Keratinocyte (primary cell): ENCODE measurements at regions not wholly inside any gene's neighbourhood (a gene's known extent, or its start where the extent isn't known, plus 50 kb on each side); places are given as distances from the start of the nearest gene placed in this dataset.
"Not testable (repeated sequence)": the region's sequence is repeated elsewhere in the genome, so short reads cannot be mapped to it uniquely, and the experiment has no call there.

ENCODE experiments used
- CTCF ChIP-seq, 3 experiments: IDR thresholded peaks in 1 of 3; conservative IDR thresholded peaks in 1 of 3; optimal IDR thresholded peaks in 1 of 3; 2 replicates in 2 of 3; 3 replicates in 1 of 3; pipeline versions ENCODE3 to v1.5.1; 2011; ENCODE audit warnings: low read length in 3 of 3, mild to moderate bottlenecking in 3 of 3, moderate library complexity in 2 of 3, control low read depth in 1 of 3, inconsistent platforms in 1 of 3; ENCODE audit not compliant: insufficient read depth in 2 of 3; ENCODE audit errors: extremely low read depth in 1 of 3
- EZH2 ChIP-seq: IDR thresholded peaks from one replicate; pipeline ENCODE4 v1.6.1; 2012; ENCODE audit warnings: inconsistent platforms, mild to moderate bottlenecking, low read length, moderate library complexity

- not testable (repeated sequence) for TF ChIP-seq CTCF (optimal IDR thresholded peaks at IDR 0.05 in 1 of 3, IDR thresholded peaks at IDR 0.05 in 1 of 3, conservative IDR thresholded peaks at IDR 0.05 in 1 of 3; ENCODE audit: extremely low read depth in 1 of 3, insufficient read depth in 2 of 3, low read length in 3 of 3); EZH2
These were observed 118.3 kb downstream of the PMAIP1 start for GRCh38 chr18:60018134-60018533.
